HEK293 (cell line): ENCODE measurements at regions not wholly inside any gene's neighbourhood (a gene's known extent, or its start where the extent isn't known, plus 50 kb on each side); places are given as distances from the start of the nearest gene placed in this dataset.

Experiments
- CTCF ChIA-PET: fragments of 350-600 bp; formaldehyde crosslinking; extraction: SDS; loops from one replicate; lab custom pipeline; 2021; ENCODE audit warnings: antibody characterized with exemption; lab: Yijun Ruan, JAX
- POLR2A ChIA-PET: fragments of 300-600 bp; formaldehyde crosslinking; extraction: SDS; loops from one replicate; lab custom pipeline; 2020; ENCODE audit warnings: antibody characterized with exemption, inconsistent platforms; lab: Yijun Ruan, JAX
- H3K27ac ChIP-seq: fragments of 200-500 bp; sonication (Bioruptor generic); 2 replicates; pipeline ENCODE4 v1.5.1; 2014; ENCODE audit warnings: low read depth, low read length, control low read depth, inconsistent platforms; ENCODE audit errors: extremely low read depth
- H3K36me3 ChIP-seq, 2 experiments: fragments of 200-500 bp in 1 of 2; sonication (Bioruptor generic) in 1 of 2; 1 replicate in 1 of 2; 2 replicates in 1 of 2; pipeline ENCODE4 v1.5.1; 2014 to 2017; ENCODE audit warnings: inconsistent platforms in 2 of 2, low read length in 2 of 2; ENCODE audit not compliant: control insufficient read depth in 2 of 2, insufficient read depth in 1 of 2
- H3K4me1 ChIP-seq: fragments of 200-500 bp; sonication (Bioruptor generic); 2 replicates; pipeline ENCODE4 v1.5.1; 2014; ENCODE audit warnings: mild to moderate bottlenecking, low read length, inconsistent platforms; ENCODE audit not compliant: control insufficient read depth, insufficient read depth
- H3K4me3 ChIP-seq: 2 replicates; pipeline ENCODE4 v1.5.1; 2011; ENCODE audit warnings: low read depth, mild to moderate bottlenecking, control low read depth, low read length, moderate library complexity
- H3K9me3 ChIP-seq: fragments of 200-500 bp; sonication (Bioruptor generic); 2 replicates; pipeline ENCODE4 v1.5.1; 2014; ENCODE audit warnings: low read depth, low read length, inconsistent platforms; ENCODE audit not compliant: control insufficient read depth, insufficient read depth
- EGR2 ChIP-seq: fragments of 450-650 bp; formaldehyde crosslinking; IDR thresholded peaks from 2 replicates; pipeline ENCODE4 v1.5.1; 2016; ENCODE audit warnings: low read depth, missing biosample characterization, missing genetic modification characterization
- ELK4 ChIP-seq: IDR thresholded peaks from 2 replicates; pipeline ENCODE4 v1.6.1; 2011; ENCODE audit warnings: mild to moderate bottlenecking, low read depth, low read length, borderline replicate concordance
- GLI2 ChIP-seq: fragments of 450-650 bp; formaldehyde crosslinking; IDR thresholded peaks from 2 replicates; pipeline ENCODE4; 2017; ENCODE audit warnings: missing biosample characterization, missing genetic modification characterization, low read depth, borderline replicate concordance
- GLI4 ChIP-seq: fragments of 450-650 bp; formaldehyde crosslinking; IDR thresholded peaks from 2 replicates; pipeline ENCODE4 v1.5.1; 2016; ENCODE audit warnings: missing biosample characterization, missing genetic modification characterization
- SP2 ChIP-seq: fragments of 450-650 bp; formaldehyde crosslinking; IDR thresholded peaks from 2 replicates; pipeline ENCODE4 v1.5.1; 2016; ENCODE audit warnings: missing biosample characterization, missing genetic modification characterization
- ZBTB10 ChIP-seq: fragments of 450-650 bp; formaldehyde crosslinking; IDR thresholded peaks from 2 replicates; pipeline ENCODE4 v1.5.1; 2016; ENCODE audit warnings: missing biosample characterization, missing genetic modification characterization
- ZFP37 ChIP-seq: fragments of 450-650 bp; formaldehyde crosslinking; IDR thresholded peaks from 2 replicates; pipeline ENCODE4 v1.5.1; 2016; ENCODE audit warnings: missing biosample characterization, missing genetic modification characterization
- ZNF140 ChIP-seq: fragments of 450-650 bp; formaldehyde crosslinking; IDR thresholded peaks from 2 replicates; pipeline ENCODE4 v1.5.1; 2016; ENCODE audit warnings: missing biosample characterization, missing genetic modification characterization
- ZNF169 ChIP-seq: fragments of 450-650 bp; formaldehyde crosslinking; IDR thresholded peaks from 2 replicates; pipeline ENCODE4 v1.5.1; 2016; ENCODE audit warnings: missing biosample characterization, missing genetic modification characterization
- ZNF48 ChIP-seq: fragments of 450-650 bp; formaldehyde crosslinking; IDR thresholded peaks from 2 replicates; pipeline ENCODE4 v1.5.1; 2016; ENCODE audit warnings: missing biosample characterization, missing genetic modification characterization
- ZNF692 ChIP-seq: fragments of 450-650 bp; formaldehyde crosslinking; IDR thresholded peaks from 2 replicates; pipeline ENCODE4 v1.5.1; 2016; ENCODE audit warnings: missing biosample characterization, missing genetic modification characterization
- ZNF777 ChIP-seq: fragments of 450-650 bp; formaldehyde crosslinking; IDR thresholded peaks from 2 replicates; pipeline ENCODE4 v1.5.1; 2017; ENCODE audit warnings: missing biosample characterization, missing genetic modification characterization, borderline replicate concordance
- ZNF843 ChIP-seq: fragments of 450-650 bp; formaldehyde crosslinking; IDR thresholded peaks from 2 replicates; pipeline ENCODE4 v1.5.1; 2016; ENCODE audit warnings: missing biosample characterization, missing genetic modification characterization
- TF ChIP-seq, protein P1 (sequence below): fragments of 450-650 bp; formaldehyde crosslinking; IDR thresholded peaks from 2 replicates; pipeline ENCODE4; 2016; ENCODE audit warnings: missing biosample characterization, missing genetic modification characterization
- TF ChIP-seq, protein P2 (sequence below): fragments of 450-650 bp; formaldehyde crosslinking; IDR thresholded peaks from 2 replicates; pipeline ENCODE4 v1.5.1; 2016; ENCODE audit warnings: missing biosample characterization, missing genetic modification characterization, borderline replicate concordance
- TF ChIP-seq, protein P3 (sequence below): fragments of 450-650 bp; formaldehyde crosslinking; IDR thresholded peaks from 2 replicates; pipeline ENCODE4 v1.5.1; 2016; ENCODE audit warnings: missing biosample characterization, missing genetic modification characterization

DNA sequence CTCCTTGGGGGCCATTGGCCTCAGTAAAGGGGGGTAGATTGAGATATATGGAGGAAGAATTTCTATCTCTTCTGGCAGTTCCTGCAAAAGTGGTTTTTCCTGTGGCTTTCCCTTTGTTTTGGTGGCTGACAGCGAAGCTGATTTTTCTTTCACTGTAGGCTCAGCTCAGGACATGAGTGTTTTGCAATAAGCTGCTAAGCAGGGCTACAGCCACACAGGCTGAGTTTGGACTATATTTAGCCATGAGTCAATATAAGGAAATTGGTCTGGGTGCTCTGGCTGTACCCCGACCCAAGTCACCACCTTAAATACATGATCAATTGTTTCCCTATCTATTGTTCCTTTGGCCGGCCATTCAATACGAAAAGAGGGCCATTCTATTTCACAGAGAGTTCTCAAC, 212.7 kb upstream of the KCND2 start:
- Histone ChIP-seq H3K4me1 (no peaks in the 10 kb centered on the region), H3K36me3 (no peaks in the 10 kb centered on the region), H3K27ac (no peak overlapping the region), H3K9me3 (no peaks in the 10 kb centered on the region), H3K4me3 (no peak overlapping the region)
- POLR2A ChIA-PET, result no interaction called here
- TF ChIP-seq ZNF169 (no peak), ZNF48 (tag by site-specific recombination) (no peak), SP2 (tag by site-specific recombination) (no peak), GLI2 (tag by site-specific recombination) (no peak), ZNF777 (tag by site-specific recombination) (no peak), ELK4 (no peak), GLI4 (no peak), ZNF843 (tag by site-specific recombination) (no peak), ZBTB10 (tag by site-specific recombination) (no peak), ZNF692 (tag by site-specific recombination) (no peak), ZFP37 (tag by site-specific recombination) (no peak), ZNF140 (no peak), EGR2 (tag by site-specific recombination) (no peak)
- TF ChIP-seq, protein P1, sequence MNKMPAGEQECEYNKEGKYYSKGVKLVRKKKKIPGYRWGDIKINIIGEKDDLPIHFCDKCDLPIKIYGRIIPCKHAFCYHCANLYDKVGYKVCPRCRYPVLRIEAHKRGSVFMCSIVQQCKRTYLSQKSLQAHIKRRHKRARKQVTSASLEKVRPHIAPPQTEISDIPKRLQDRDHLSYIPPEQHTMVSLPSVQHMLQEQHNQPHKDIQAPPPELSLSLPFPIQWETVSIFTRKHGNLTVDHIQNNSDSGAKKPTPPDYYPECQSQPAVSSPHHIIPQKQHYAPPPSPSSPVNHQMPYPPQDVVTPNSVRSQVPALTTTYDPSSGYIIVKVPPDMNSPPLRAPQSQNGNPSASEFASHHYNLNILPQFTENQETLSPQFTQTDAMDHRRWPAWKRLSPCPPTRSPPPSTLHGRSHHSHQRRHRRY (tag by site-specific recombination), result no peak
- TF ChIP-seq, protein P2, sequence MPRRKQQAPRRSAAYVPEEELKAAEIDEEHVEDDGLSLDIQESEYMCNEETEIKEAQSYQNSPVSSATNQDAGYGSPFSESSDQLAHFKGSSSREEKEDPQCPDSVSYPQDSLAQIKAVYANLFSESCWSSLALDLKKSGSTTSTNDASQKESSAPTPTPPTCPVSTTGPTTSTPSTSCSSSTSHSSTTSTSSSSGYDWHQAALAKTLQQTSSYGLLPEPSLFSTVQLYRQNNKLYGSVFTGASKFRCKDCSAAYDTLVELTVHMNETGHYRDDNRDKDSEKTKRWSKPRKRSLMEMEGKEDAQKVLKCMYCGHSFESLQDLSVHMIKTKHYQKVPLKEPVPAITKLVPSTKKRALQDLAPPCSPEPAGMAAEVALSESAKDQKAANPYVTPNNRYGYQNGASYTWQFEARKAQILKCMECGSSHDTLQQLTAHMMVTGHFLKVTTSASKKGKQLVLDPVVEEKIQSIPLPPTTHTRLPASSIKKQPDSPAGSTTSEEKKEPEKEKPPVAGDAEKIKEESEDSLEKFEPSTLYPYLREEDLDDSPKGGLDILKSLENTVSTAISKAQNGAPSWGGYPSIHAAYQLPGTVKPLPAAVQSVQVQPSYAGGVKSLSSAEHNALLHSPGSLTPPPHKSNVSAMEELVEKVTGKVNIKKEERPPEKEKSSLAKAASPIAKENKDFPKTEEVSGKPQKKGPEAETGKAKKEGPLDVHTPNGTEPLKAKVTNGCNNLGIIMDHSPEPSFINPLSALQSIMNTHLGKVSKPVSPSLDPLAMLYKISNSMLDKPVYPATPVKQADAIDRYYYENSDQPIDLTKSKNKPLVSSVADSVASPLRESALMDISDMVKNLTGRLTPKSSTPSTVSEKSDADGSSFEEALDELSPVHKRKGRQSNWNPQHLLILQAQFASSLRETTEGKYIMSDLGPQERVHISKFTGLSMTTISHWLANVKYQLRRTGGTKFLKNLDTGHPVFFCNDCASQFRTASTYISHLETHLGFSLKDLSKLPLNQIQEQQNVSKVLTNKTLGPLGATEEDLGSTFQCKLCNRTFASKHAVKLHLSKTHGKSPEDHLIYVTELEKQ, result no peak
- TF ChIP-seq, protein P3, sequence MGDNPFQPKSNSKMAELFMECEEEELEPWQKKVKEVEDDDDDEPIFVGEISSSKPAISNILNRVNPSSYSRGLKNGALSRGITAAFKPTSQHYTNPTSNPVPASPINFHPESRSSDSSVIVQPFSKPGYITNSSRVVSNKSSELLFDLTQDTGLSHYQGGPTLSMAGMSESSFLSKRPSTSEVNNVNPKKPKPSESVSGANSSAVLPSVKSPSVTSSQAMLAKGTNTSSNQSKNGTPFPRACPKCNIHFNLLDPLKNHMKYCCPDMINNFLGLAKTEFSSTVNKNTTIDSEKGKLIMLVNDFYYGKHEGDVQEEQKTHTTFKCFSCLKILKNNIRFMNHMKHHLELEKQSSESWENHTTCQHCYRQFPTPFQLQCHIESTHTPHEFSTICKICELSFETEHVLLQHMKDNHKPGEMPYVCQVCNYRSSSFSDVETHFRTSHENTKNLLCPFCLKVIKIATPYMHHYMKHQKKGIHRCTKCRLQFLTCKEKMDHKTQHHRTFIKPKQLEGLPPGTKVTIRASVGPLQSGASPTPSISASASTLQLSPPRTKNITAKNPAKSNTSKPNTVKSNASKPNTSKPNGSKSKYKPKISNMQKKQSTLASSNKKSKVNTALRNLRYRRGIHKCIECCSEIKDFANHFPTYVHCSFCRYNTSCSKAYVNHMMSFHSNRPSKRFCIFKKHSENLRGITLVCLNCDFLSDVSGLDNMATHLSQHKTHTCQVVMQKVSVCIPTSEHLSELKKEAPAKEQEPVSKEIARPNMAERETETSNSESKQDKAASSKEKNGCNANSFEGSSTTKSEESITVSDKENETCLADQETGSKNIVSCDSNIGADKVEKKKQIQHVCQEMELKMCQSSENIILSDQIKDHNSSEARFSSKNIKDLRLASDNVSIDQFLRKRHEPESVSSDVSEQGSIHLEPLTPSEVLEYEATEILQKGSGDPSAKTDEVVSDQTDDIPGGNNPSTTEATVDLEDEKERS (tag by site-specific recombination), result no peak
- CTCF ChIA-PET, result interaction anchor here (0.6 kb wide), 1 partner anchor 25 kb away, joined by 3 read pairs; no protein-coding TSS in a partner anchor
